ENCODE measurements at regions not wholly inside any gene's neighbourhood (a gene's known extent, or its start where the extent isn't known, plus 50 kb on each side); places are given as distances from the start of the nearest gene placed in this dataset.

GRCh38 chr10:2279711-2280110, 542.4 kb upstream of the ADARB2 start:
- in situ Hi-C loops (cut with HindIII; ENCODE audit: low pct_ligation_motif_present, low sequenced_read_pairs): no loop called here
- no peak for DNase-seq
- H3K36me3 ChIP-seq (replicated peaks): no peaks in the 10 kb centered on the region
- no peak for TF ChIP-seq CTCF (IDR thresholded peaks at IDR 0.05; ENCODE audit: low read depth, low read length, missing control alignments)
- H3K4me3 ChIP-seq (ENCODE audit: low read depth, low read length): no peak overlapping the region
- no peak overlapping the region for H3K27ac ChIP-seq
- H3K27me3 ChIP-seq (replicated peaks): no peaks in the 10 kb centered on the region

DNA sequence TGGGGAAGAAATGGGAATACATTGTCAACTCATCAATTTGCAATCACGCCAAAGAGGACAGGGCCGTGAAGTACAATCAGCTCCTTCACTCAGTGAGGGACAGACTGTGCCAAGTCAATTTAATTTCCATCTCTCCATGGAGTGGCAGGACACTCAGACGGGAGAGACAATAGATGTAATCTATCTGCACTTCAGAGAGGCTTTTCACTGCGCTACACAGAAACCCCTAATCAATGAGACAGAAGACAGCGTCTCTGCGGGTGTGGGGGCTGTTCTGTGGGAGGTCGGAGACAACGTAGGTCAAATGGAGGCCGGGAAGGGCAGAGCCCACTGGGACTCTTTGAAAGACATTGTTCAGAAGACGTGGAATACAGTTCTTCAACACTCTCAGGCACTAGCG, 541.0 kb upstream of the ADARB2 start:
- no peak overlapping the region for H3K4me3 ChIP-seq (ENCODE audit: low read depth, low read length)

GRCh38 chr10:2263561-2263960, 526.2 kb upstream of the ADARB2 start:
- Histone ChIP-seq H3K4me3 (ENCODE audit: low read depth, low read length) (no peak overlapping the region), H3K27ac (no peak overlapping the region), H3K36me3 (replicated peaks) (no peaks in the 10 kb centered on the region), H3K27me3 (replicated peaks) (no peaks in the 10 kb centered on the region)
- in situ Hi-C loops (cut with HindIII; ENCODE audit: low pct_ligation_motif_present, low sequenced_read_pairs): no loop called here
- no peak for DNase-seq
- TF ChIP-seq CTCF (IDR thresholded peaks at IDR 0.05; ENCODE audit: low read depth, low read length, missing control alignments): no peak

More for the DNA sequence above, 541.0 kb upstream of the ADARB2 start:
- DNase-seq: no peak
- Histone ChIP-seq H3K36me3 (replicated peaks) (no peaks in the 10 kb centered on the region), H3K27me3 (replicated peaks) (no peaks in the 10 kb centered on the region), H3K27ac (no peak overlapping the region)
- TF ChIP-seq CTCF (IDR thresholded peaks at IDR 0.05; ENCODE audit: low read depth, low read length, missing control alignments): no peak
- in situ Hi-C loops (cut with HindIII; ENCODE audit: low pct_ligation_motif_present, low sequenced_read_pairs): no loop called here

DNA sequence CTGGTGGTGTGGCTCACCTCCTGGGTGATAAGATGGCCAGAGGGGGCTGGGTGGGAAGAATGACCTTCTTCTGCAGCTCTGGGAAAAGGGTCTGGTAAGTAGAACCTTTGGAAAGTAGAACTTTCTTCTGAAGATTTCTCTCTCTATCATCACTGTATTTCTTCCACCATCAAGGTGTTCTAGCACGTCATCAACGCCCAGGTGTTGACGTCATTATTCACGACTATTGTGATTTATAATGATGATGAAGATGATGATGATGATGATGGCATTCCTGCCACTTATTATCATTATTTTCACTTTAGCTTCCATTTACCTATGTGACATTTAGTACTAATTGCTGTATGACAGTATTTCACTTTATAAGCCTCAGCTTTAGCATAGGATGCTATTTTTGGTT, 525.6 kb upstream of the ADARB2 start:
- H3K4me3 ChIP-seq (ENCODE audit: low read depth, low read length): no peak overlapping the region
- in situ Hi-C loops (cut with HindIII; ENCODE audit: low pct_ligation_motif_present, low sequenced_read_pairs): no loop called here
- TF ChIP-seq CTCF (IDR thresholded peaks at IDR 0.05; ENCODE audit: low read depth, low read length, missing control alignments): no peak

GRCh38 chr10:2262333-2262732, 525.0 kb upstream of the ADARB2 start:
- Histone ChIP-seq H3K36me3 (replicated peaks) (no peaks in the 10 kb centered on the region), H3K4me3 (ENCODE audit: low read depth, low read length) (no peak overlapping the region), H3K27ac (no peak overlapping the region), H3K27me3 (replicated peaks) (no peaks in the 10 kb centered on the region)
- DNase-seq: no peak
- no peak for TF ChIP-seq CTCF (IDR thresholded peaks at IDR 0.05; ENCODE audit: low read depth, low read length, missing control alignments)
- in situ Hi-C loops (cut with HindIII; ENCODE audit: low pct_ligation_motif_present, low sequenced_read_pairs): no loop called here

More for the DNA sequence above, 525.6 kb upstream of the ADARB2 start:
- H3K27me3 ChIP-seq (replicated peaks): no peaks in the 10 kb centered on the region
- no peak overlapping the region for H3K27ac ChIP-seq
- DNase-seq: no peak
- H3K36me3 ChIP-seq (replicated peaks): no peaks in the 10 kb centered on the region

- in situ Hi-C loops (cut with HindIII; ENCODE audit: low pct_ligation_motif_present, low sequenced_read_pairs): no loop called here
- DNase-seq: no peak
- no peak overlapping the region for H3K27ac ChIP-seq
- no peaks in the 10 kb centered on the region for H3K27me3 ChIP-seq (replicated peaks)
- no peak for TF ChIP-seq CTCF (IDR thresholded peaks at IDR 0.05; ENCODE audit: low read depth, low read length, missing control alignments)
- no peak overlapping the region for H3K4me3 ChIP-seq (ENCODE audit: low read depth, low read length)
- H3K36me3 ChIP-seq (replicated peaks): no peaks in the 10 kb centered on the region
These were observed 518.9 kb upstream of the ADARB2 start for GRCh38 chr10:2256241-2256640.

All from brain microvascular endothelial cell (primary cell).